ENCODE measurements at regions not wholly inside any gene's neighbourhood (a gene's known extent, or its start where the extent isn't known, plus 50 kb on each side); places are given as distances from the start of the nearest gene placed in this dataset.

DNA sequence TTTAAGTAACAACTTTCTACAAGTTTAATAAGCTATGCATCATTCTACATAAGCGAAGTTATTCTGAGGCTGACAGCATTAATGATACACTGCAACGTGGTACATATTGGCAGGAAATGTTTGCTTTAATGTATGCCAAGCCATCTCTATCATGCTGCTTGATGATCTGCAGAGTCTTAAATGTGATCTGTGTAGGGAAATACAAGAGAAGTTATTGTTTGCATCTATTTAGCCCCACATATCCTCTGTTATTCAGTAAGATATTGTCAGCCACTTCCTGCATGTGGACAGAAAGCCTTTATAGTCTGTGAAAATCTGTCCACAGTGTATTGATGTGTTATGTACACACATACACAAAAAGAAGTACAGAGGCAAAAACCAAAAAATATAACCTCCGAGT lies 193.1 kb upstream of the FREM1 start:
- H3K36me3 ChIP-seq (ENCODE audit: control insufficient read depth in 4 of 4, insufficient read depth in 3 of 4, low read depth in 1 of 4, low read length in 3 of 4): no peaks in the 10 kb centered on the region
- H3K27ac ChIP-seq (ENCODE audit: low read depth in 1 of 2, low read length in 2 of 2): no peak overlapping the region
- no peaks in the 10 kb centered on the region for H3K4me1 ChIP-seq (ENCODE audit: control insufficient read depth in 4 of 4, insufficient read depth in 4 of 4, low read length in 3 of 4)
- H3K4me3 ChIP-seq (ENCODE audit: low read depth in 1 of 3, low read length in 3 of 3): no peak overlapping the region
- WGBS: 59% methylated on average over 3 of the region's 3 CpGs
- TF ChIP-seq HNF4A (conservative IDR thresholded peaks at IDR 0.05) (no peak), SP1 (IDR thresholded peaks at IDR 0.05) (no peak), RXRA (IDR thresholded peaks at IDR 0.05) (no peak)
- peaks cover 0 to 5% (median 0%) of the 10 kb centered on the region in 4 donors for H3K9me3 ChIP-seq (ENCODE audit: control insufficient read depth in 4 of 4, low read length in 3 of 4)
- no peak for DNase-seq (ENCODE audit: low spot score)
- no peak overlapping the region for H3K9ac ChIP-seq (ENCODE audit: low read depth in 1 of 2, low read length in 2 of 2)
- H3K27me3 ChIP-seq (ENCODE audit: control insufficient read depth in 4 of 4, insufficient read depth in 4 of 4, low read length in 3 of 4): no peaks in the 10 kb centered on the region

DNA sequence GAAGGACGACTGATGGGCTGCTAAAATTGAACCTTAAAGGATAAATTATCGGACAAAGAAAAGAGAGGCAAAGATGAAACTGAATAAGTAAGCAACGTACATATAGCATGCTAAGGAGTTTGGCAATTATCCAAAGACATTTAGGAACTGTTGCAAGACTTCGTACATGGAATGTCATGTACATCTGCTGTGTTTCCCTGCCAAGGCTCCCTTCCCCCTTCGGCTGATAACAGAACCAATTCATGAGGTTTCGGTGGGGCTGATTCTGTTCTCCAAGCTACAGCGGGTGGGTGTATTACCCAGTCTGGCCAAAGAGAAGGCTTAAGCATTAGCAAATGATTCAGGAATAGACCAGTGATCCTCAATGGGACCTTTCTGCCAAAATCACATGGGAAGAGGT lies 190.9 kb upstream of the FREM1 start:
- Histone ChIP-seq H3K4me1 (ENCODE audit: control insufficient read depth in 4 of 4, insufficient read depth in 4 of 4, low read length in 3 of 4) (no peaks in the 10 kb centered on the region), H3K27ac (ENCODE audit: low read depth in 1 of 2, low read length in 2 of 2) (no peak overlapping the region), H3K36me3 (ENCODE audit: control insufficient read depth in 4 of 4, insufficient read depth in 3 of 4, low read depth in 1 of 4, low read length in 3 of 4) (no peaks in the 10 kb centered on the region), H3K4me3 (ENCODE audit: low read depth in 1 of 3, low read length in 3 of 3) (no peak overlapping the region), H3K9ac (ENCODE audit: low read depth in 1 of 2, low read length in 2 of 2) (no peak overlapping the region), H3K27me3 (ENCODE audit: control insufficient read depth in 4 of 4, insufficient read depth in 4 of 4, low read length in 3 of 4) (peaks cover 0 to 2% (median 0%) of the 10 kb centered on the region in 4 donors), H3K9me3 (ENCODE audit: control insufficient read depth in 4 of 4, low read length in 3 of 4) (no peaks in the 10 kb centered on the region)
- TF ChIP-seq, protein P1, sequence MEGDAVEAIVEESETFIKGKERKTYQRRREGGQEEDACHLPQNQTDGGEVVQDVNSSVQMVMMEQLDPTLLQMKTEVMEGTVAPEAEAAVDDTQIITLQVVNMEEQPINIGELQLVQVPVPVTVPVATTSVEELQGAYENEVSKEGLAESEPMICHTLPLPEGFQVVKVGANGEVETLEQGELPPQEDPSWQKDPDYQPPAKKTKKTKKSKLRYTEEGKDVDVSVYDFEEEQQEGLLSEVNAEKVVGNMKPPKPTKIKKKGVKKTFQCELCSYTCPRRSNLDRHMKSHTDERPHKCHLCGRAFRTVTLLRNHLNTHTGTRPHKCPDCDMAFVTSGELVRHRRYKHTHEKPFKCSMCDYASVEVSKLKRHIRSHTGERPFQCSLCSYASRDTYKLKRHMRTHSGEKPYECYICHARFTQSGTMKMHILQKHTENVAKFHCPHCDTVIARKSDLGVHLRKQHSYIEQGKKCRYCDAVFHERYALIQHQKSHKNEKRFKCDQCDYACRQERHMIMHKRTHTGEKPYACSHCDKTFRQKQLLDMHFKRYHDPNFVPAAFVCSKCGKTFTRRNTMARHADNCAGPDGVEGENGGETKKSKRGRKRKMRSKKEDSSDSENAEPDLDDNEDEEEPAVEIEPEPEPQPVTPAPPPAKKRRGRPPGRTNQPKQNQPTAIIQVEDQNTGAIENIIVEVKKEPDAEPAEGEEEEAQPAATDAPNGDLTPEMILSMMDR (IDR thresholded peaks at IDR 0.05; ENCODE audit: low read depth, low read length, missing input control): no peak
- TF ChIP-seq HNF4A (conservative IDR thresholded peaks at IDR 0.05) (no peak), NR2F2 (IDR thresholded peaks at IDR 0.05) (no peak), RAD21 (IDR thresholded peaks at IDR 0.05) (no peak), TAF1 (conservative IDR thresholded peaks at IDR 0.05) (no peak), FOXA1 (IDR thresholded peaks at IDR 0.05) (no peak), HNF4G (IDR thresholded peaks at IDR 0.05) (no peak), RXRA (IDR thresholded peaks at IDR 0.05) (no peak), YY1 (IDR thresholded peaks at IDR 0.05) (no peak), EGR1 (IDR thresholded peaks at IDR 0.05; ENCODE audit: low read depth in 2 of 2) (no peak), GABPA (IDR thresholded peaks at IDR 0.05 in 1 of 2, conservative IDR thresholded peaks at IDR 0.05 in 1 of 2) (no peak), SP1 (IDR thresholded peaks at IDR 0.05) (no peak)
- TF ChIP-seq, protein P2, sequence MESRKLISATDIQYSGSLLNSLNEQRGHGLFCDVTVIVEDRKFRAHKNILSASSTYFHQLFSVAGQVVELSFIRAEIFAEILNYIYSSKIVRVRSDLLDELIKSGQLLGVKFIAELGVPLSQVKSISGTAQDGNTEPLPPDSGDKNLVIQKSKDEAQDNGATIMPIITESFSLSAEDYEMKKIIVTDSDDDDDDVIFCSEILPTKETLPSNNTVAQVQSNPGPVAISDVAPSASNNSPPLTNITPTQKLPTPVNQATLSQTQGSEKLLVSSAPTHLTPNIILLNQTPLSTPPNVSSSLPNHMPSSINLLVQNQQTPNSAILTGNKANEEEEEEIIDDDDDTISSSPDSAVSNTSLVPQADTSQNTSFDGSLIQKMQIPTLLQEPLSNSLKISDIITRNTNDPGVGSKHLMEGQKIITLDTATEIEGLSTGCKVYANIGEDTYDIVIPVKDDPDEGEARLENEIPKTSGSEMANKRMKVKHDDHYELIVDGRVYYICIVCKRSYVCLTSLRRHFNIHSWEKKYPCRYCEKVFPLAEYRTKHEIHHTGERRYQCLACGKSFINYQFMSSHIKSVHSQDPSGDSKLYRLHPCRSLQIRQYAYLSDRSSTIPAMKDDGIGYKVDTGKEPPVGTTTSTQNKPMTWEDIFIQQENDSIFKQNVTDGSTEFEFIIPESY (IDR thresholded peaks at IDR 0.05): no peak
- TF ChIP-seq, protein P3, sequence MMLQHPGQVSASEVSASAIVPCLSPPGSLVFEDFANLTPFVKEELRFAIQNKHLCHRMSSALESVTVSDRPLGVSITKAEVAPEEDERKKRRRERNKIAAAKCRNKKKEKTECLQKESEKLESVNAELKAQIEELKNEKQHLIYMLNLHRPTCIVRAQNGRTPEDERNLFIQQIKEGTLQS (IDR thresholded peaks at IDR 0.05): no peak
- WGBS: 80% methylated on average over 7 of the region's 7 CpGs
- DNase-seq (ENCODE audit: low spot score): no peak

DNA sequence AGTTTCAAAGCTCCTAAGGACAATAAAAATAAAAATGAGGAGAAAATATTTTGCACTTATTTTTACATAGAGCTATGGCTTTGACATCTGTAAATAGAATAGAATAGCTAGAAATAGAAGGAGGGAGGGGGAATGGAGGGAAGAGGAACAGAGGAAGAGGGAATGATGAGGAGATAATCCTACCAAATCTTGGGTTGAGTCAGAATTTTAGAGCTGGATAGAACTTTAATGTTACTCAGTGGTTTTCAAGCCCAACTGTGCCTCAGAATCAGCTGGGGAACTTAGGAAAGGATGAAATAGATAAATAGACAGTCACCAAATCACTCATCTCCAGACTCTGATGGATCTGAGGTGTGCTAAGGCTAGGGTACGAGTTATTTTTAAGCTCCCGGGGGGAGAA lies 190.3 kb upstream of the FREM1 start:
- 40% methylated on average over 2 of the region's 2 CpGs for WGBS
- no peaks in the 10 kb centered on the region for H3K36me3 ChIP-seq (ENCODE audit: control insufficient read depth in 4 of 4, insufficient read depth in 3 of 4, low read depth in 1 of 4, low read length in 3 of 4)
- H3K27me3 ChIP-seq (ENCODE audit: control insufficient read depth in 4 of 4, insufficient read depth in 4 of 4, low read length in 3 of 4): peaks cover 0 to 6% (median 0%) of the 10 kb centered on the region in 4 donors
- no peak overlapping the region for H3K9ac ChIP-seq (ENCODE audit: low read depth in 1 of 2, low read length in 2 of 2)
- DNase-seq (ENCODE audit: low spot score): no peak
- no peak overlapping the region for H3K4me3 ChIP-seq (ENCODE audit: low read depth in 1 of 3, low read length in 3 of 3)
- no peaks in the 10 kb centered on the region for H3K9me3 ChIP-seq (ENCODE audit: control insufficient read depth in 4 of 4, low read length in 3 of 4)
- no peak for TF ChIP-seq NR2F2 (IDR thresholded peaks at IDR 0.05)
- TF ChIP-seq HNF4G (IDR thresholded peaks at IDR 0.05): no peak
- no peak overlapping the region for H3K27ac ChIP-seq (ENCODE audit: low read depth in 1 of 2, low read length in 2 of 2)
- H3K4me1 ChIP-seq (ENCODE audit: control insufficient read depth in 4 of 4, insufficient read depth in 4 of 4, low read length in 3 of 4): no peaks in the 10 kb centered on the region

All from liver (tissue), 8 donors.